Stimulated activated CD4-positive, alpha-beta T cell treated with anti-CD3 and anti-CD28 coated beads, Interleukin-2, amount 100 ng/mL, for 48 hours (primary cell): ENCODE measurements at regions not wholly inside any gene's neighbourhood (a gene's known extent, or its start where the extent isn't known, plus 50 kb on each side); places are given as distances from the start of the nearest gene placed in this dataset.
"Not testable (repeated sequence)": the region's sequence is repeated elsewhere in the genome, so short reads cannot be mapped to it uniquely, and the experiment has no call there.

Experiments used
- DNase-seq, 2 donors: peaks; one replicate each; pipeline ENCODE4 v3.0.0-alpha.2; 2020

DNA sequence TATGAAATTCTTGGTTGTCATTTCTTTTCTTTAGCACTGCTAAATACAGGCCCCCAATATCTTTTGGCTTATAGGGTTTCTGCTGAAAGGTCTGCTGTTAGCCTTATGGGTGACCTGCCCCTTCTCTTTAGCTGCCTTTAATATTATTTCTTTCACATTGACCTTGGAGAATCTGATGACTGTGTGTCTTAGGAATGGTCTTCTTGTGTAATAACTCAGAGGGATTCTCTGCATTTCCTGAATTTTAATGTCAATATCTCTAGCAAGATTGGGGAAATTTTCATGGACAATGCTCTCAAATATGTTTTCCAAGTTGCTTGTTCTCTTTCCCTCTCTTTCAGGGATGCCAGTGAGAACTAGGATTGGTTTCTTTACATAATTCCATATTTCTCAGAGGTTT, 292.4 kb downstream of the SLC7A11 start:
- no peak for DNase-seq

DNA sequence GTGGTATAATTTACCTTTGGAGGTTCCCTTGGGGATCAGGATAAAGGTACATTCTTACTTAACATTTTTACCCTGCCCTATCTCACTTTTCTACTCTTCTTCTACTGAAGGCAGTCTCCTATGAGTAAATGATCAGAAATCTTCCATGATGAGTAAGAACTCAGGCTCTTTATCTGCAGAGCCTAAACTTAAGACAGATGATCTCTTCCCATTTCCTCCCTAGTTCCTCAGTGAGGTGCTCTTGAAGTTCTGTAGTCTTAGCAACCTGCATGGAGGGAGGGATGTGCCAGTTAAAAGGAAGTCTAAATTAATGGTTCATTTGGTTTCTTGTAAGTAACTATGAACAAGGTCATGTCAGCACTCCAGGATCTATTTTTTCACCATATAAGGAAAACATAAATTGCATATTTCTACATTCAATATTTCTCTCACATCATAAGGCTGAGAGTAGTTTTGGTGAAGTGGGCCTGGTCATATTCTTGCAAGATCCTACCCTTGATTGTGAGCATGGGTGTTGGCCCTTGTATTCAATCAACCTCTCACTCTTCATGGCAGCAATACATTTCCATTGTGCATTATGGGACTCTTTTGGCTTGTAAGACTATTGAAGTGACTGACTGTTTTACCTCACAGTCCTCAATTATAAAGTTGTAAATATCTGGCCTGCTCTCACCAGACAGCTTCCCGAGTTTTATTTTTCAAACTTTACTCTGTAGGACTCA, 295.5 kb downstream of the SLC7A11 start:
- DNase-seq, result no peak

DNA sequence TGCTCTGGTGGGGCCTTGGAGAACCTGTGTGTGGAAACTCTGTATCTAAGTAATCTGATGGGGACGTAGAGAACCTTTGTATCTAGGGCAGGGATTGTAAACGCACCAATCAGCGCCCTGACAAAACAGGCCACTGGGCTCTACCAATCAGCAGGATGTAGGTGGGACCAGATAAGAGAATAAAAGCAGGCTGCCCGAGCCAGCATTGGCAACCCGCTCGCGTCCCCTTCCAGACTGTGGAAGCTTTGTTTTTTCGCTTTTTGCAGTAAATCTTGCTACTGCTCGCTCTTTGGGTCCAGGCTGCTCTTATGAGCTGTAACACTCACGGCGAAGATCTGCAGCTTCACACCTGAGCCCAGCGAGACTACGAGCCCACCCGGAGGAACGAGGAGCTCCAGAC, 299.3 kb downstream of the SLC7A11 start:
- DNase-seq, result not testable (repeated sequence)

DNA sequence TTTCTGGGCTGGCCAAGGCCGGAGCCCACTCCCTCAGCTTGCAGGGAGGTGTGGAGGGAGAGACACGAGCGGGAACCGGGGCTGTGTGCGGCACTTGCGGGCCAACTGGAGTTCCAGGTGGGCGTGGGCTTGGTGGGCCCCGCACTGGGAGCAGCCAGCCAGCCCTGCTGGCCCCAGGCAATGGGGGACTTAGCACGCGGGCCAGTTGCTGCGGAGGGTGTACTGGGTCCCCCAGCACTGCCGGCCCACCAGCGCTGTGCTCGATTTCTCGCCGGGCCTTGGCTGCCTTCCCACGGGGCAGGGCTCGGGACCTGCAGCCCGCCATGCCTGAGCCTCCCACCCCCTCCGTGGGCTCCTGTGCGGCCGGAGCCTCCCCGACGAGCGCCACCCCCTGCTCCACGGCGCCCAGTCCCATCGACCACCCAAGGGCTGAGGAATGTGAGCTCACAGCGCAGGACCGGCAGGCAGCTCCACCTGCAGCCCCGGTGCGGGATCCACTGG, 300.1 kb downstream of the SLC7A11 start:
- not testable (repeated sequence) for DNase-seq

DNA sequence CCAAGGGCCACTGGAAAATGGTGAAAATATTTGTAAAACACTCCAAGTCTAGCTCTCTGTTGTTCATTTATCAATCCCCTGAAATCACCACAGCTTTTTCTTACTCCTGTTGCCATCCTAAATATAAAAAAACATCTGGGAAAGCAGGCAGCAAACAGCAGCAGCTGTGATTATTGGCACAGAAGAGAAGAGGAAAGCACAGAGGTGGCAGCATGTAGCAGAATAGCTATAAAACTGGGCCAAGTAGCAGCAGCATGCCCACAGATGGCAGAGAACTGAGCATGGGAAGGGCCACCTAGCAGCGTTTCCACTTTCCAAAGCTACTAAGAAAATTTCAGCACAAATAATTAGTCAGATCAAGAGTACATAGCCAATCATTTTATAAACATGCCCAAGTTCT, 307.2 kb downstream of the SLC7A11 start:
- DNase-seq, result no peak

DNA sequence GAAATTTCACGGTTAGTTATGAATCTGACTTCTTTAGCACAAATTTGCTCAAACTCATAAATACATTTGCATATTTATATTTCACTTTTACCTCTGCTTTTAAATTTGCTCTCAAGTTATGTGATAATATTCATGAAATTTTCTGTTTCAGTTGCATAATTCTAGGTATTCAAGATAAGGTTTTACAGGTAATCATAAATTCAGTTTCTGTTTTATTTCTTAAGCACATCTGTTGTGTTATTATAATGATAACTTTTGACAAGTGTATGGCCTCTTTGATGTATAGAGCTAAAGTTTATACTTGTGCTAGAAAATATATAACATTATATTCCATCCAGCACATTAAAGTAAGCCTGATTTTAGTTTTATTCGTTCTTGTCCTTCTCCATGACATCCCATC, 308.1 kb downstream of the SLC7A11 start:
- DNase-seq, result no peak

DNA sequence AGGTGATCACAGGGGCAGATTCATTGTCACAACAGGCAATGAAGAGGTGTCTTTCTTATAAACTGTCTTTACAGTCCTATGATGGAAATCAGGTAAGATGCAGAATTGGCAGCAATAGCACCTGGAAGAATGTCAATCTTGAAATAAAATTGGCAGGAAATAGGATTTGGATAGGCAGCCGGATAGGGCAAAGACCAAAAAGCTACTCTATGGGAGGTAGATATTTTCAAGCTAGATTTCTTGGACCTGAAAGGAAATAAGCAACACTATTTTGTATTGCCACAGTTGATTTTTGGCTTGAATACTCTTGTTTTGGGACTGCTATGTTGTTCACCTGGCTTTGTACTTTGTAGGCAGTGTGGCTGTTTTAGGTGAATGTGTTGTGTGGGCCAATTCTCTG, 314.2 kb downstream of the SLC7A11 start:
- no peak for DNase-seq

DNA sequence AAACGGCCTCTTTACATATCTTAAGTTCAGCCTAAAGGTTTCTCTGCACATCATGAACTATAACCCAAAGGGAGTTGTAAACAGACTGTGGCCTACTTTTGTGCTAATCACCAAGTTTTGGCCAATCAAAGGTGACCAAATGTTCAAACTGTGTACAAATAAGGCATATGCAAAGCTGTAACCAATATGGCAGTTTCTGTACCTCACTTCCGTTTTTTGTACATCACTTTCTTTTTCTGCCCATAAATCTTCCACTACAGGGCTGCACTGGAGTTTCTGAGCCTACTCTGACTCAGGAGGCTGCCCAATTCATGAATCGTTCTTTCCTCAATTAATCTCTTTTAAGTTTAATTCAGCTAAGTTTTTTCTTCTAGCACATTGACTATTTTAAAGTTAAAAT, 318.7 kb downstream of the SLC7A11 start:
- no peak for DNase-seq

DNA sequence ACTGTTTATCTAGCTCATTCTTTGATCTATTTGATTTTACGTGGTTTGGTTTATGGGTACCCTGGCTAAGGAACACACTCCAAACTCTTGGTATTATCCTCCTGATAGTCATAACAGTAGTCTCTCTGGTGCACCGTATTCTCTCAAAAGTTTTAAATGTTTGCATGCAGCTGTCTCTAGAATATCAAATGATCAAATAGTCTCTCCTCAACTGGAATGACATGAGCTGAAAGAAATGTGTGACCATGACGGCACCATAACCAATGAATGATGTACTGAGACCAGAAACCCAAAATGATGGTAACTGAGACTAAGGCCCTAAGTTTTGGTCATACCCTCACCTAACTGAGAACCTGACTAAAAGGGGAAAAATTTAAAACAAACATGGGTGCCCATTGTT, 319.4 kb downstream of the SLC7A11 start:
- no peak for DNase-seq

DNA sequence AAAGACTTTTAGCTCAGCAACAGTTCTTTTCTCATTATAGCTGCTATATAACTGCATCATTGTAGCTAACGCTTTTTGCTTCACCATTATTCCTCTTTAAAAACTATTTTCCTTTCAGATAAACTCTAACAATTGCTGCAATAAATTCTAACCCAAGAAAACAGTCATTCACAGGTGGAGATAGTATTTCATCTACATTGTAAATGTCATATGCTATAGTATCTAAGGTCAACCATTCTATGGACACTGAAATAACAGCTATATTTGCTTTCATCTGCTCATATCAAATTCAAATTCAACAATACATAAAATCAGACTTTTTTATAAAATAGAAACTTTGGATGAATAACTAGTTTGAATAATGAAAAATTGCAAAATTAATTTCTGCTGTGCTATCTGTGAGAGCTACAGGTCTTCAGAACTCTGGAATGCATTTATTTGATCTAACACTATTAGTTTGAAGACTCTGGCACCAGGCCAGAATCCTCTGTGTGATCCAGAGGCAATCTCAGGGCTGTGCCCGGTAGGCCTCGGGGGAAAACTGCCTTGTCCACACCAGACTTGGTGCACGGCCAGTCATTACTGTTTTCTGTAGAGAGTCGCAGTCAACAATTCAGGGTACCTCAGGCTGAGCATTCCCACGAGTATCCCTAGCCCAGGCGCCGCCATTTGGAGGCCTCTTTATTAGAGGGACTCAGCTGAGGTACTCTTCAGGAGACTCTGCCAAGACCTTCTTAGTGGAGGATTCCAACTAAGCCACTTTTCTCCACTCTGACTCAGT, 332.4 kb downstream of the SLC7A11 start:
- no peak for DNase-seq

DNA sequence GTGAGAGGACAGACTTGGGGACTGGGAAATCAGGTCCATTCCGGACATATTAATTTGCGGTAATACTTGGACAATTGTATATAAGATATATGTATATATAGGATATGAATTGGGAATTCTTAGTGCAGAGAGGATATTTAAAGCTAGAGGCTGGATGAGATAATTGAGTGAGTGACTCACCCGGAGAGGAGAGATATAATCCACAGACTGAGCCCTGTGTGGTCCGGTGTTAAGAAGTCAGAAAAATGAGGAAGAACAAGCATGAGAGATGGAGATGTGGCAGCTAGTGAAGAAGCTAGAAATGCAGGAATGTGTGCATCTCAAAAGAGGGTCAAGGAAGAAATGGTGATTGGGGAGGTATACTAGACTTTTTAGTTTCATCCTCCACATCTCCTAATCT, 336.2 kb downstream of the SLC7A11 start:
- no peak for DNase-seq

DNA sequence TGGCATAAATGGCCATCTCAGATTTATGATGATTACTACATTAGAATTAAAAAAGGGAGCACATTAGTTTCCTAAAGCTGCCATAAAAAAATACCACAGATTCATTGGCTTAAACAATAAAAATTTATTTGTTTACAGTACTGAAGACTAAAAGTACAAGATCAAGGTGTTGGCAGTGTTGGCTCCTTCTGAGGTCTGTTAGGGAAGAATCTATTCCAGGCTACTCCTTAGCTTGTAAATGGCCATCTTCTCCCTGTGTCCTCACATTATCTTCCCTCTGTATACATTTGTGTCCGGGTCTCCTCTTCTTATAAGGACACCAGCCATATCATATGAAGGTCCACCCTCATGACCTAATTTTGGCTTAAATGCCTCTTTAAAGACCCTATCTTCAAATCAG, 341.0 kb downstream of the SLC7A11 start:
- DNase-seq, result no peak

DNA sequence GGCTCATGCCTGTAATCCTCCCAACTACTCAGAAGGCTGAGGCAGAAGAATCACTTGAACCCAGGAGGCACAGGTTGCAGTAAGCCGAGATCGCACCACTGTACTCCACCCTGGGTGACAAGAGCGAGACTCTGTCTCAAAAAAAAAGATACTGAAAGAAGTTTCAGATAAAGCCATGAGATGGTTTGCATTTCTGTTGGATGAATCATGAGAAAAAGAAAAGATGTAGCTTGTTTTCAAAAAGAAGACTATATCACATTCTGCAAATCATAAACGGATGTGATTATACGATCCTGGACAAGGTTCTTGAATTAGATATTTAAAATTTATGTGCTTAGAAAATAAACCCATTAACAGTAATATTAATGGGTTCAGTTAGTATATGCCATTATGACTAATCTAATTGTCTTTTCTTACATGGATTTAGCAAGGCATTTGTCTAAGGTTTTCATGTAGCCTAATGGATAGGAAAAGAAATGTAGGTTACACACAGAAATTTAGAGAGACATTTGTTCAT, 345.9 kb downstream of the SLC7A11 start:
- DNase-seq, result no peak

DNA sequence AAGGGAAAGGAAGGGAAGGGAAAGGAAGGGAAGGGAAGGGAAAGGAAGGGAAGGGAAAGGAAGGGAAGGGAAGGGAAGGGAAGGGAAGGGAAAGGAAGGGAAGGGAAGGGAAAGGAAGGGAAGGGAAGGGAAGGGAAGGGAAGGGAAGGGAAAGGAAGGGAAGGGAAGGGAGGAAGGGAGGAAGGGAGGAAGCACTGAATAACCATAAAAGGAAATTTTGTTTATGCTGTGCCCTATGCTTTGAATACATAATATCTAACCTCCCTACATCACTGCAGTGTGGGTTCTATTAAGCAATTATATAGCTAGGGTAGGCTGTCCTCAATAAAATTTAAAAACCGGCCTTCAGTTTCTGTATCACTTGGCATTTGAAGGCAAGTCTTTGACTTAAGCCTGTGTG, 346.6 kb downstream of the SLC7A11 start:
- DNase-seq, result not testable (repeated sequence)

DNA sequence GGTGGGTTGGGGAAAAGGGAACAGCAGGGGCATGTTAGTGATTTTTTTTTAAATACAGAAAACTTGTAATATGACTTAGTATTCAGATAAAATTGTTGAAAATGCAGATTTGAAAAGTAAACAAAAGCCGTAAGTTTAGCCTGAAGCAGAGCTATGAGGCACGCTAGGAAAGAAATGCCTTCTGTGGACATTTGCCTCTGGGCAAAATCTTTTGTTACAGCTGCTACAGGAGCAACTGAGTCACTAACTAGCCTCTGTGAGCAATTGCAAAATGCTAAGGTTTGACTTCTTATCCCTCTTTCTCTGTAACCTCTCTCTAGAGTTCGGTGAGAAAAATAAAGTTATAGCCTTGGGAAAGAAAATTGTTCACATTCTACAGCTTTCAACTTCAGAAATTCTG, 350.0 kb downstream of the SLC7A11 start:
- no peak for DNase-seq

DNA sequence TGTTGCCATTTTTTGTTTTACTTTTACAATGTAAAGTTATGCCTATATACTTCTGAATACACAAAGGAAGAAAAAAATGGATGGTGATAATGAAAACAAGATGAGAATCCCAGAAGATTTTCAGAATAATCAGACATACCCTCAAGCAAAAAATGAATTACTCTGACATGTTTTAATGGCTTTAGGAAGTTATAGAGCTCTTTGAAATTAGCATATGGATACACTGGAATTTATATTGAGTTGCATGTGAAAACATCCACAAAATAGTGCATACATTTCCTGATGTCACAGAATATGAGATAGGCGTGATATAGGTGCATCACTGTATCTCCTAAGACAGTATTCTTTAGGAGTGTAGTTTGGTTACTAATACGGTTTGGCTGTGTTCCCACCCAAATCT, 351.3 kb downstream of the SLC7A11 start:
- no peak for DNase-seq

DNA sequence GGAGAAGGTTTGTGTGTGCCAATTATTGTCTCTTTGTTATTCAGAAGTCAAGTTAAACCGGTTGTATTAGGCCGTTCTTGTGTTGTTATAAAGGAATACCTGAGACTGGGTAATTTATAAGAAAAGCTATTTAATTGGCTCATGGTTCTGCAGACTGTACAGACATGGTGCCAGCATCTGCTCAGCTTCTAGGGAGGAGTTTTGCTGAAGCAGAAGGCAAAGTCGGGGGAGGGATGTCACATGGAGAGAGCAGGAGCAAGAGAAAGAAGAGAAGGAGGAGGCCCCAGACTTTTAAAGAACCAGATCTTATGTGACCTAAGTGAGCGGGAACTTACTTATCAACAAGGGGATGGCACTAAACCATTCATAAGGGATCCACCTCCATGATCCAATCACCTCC, 349.3 kb upstream of the PCDH18 start:
- DNase-seq, result no peak

DNA sequence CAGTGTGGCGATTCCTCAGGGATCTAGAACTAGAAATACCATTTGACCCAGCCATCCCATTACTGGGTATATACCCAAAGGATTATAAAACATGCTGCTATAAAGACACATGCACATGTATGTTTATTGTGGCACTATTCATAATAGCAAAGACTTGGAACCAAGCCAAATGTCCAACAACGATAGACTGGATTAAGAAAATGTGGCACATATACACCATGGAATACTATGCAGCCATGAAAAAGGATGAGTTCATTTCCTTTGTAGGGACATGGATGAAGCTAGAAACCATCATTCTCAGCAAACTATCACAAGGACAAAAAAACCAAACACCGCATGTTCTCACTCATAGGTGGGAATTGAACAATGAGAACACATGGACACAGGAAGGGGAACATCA, 335.8 kb upstream of the PCDH18 start:
- not testable (repeated sequence) for DNase-seq

DNA sequence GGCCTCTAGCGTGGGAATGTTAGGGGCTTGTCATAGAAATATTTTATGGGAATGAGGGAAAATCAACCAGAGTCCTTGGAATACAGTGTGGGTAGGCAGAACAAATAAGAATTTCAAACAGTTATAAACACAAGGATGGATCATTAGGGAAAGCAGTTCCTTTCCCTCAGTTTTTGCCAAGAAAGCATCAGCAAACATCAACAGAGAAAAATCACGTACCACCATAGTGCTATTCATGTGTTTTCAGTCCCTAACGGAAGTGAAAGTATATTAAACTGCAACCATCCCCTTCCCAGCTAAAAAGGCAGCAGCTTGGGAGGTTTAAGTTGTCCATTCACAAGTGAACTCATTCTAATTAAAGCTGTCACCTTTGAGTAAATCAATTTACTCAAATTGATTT, 334.4 kb upstream of the PCDH18 start:
- DNase-seq, result no peak

DNA sequence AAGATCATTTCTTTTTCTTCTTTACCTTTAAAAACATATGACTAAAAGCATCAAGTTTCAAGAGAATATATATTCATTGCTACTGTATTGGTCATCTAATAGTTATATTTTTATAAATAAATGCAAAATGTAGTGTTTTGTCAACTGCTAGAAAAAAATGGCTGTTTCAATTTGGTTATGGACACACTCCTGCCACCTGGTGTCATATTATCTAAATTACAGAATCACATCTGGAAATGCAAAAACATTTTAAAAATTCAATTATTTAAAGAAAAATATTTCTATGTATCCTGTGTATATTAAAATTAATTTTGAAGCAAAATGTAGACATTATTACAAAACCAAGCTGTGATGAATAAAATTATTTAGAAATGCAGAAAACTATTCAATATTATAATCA, 329.4 kb upstream of the PCDH18 start:
- no peak for DNase-seq

DNA sequence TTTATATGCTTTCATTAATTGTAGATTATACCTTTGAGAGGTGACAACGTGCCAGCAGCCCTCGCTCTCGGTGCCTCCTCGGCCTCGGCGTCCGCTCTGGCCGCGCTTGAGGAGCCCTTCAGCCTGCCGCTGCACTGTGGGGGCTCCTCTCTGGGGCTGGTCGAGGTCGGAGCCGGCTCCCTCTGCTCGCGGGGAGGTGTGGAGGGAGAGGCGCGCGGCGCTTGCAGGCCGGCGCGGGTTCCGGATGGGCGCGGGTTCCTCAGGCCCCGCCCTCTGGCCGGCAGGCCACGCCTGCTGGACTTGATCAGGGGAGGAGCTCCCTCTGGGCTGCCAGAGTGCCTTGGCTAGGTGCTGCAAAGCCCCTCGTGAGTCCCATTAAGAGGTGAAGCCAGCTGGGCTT, 321.1 kb upstream of the PCDH18 start:
- DNase-seq, result no peak

DNA sequence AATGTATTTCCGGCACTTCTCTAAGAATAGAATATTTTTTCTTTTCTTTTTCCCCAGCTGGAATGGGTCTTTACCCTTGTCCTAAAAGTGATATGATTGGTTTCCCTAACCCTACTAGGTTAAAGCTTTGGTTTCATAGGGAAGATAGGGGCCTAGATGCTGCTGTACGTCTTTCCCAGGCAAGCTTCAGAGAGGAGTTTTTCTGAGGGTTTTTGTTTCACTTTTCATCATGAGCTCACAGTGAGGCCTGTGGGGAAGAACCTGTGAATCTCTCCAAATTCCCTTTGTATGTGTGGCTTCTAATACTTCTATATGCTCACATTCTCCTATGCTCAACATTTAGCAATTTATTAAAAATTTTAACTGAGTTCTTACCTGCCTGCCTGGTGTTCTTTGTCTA, 320.0 kb upstream of the PCDH18 start:
- DNase-seq, result no peak

DNA sequence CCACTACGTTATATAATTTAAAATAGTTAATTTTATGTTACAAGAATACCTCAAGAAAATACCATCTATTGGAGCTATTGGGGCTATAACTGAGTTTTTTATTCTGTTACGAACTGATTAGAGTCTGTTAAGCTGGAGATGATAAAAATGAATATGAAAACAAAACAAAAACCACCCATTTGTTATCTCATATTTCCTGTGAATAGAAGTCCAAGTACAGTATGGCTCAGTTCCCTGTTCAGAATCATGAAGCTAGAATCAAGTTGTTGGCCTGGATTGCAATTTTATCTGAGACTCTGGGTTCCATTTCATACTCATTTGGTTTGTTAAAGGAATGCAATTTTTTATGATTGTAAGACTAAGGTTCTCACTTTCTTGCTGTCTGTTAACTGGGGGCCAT, 319.1 kb upstream of the PCDH18 start:
- no peak for DNase-seq

DNA sequence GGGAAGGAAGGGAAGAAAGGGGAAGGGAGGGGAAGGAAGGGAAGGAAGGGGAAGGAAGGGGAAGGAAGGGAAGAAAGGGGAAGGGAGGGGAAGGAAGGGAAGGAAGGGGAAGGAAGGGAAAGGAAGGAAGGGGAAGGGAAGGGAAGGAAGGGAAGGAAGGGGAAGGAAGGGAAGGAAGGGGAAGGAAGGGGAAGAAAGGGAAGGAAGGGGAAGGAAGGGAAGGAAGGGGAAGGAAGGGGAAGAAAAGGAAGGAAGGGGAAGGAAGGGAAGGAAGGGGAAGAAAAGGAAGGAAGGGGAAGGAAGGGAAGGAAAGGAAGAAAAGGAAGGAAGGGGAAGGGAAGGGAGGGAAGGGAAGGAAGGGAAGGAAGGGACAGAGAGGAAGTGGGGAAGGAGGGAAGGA, 295.7 kb upstream of the PCDH18 start:
- DNase-seq, result not testable (repeated sequence)
